K562 (cell line): ENCODE measurements at regions not wholly inside any gene's neighbourhood (a gene's known extent, or its start where the extent isn't known, plus 50 kb on each side); places are given as distances from the start of the nearest gene placed in this dataset.

Source experiments
- ATAC-seq: fragments of 200-7000 bp; cut with Tn5 transposase; 3 replicates; pipeline ENCODE4 v1.9.1; 2020; ENCODE audit warnings: moderate library complexity
- BruUV-seq: library from RNA; stranded (reverse); fragments of 400-500 nt; replicated peaks from 2 replicates; lab custom pipeline; 2021; lab: Mats Ljungman, UMichigan
- CTCF ChIA-PET: fragments of 300-600 bp; formaldehyde crosslinking; extraction: SDS; loops from one replicate; lab custom pipeline; 2021; ENCODE audit warnings: low intra/inter-chr PET ratio; lab: Yijun Ruan, JAX
- POLR2A ChIA-PET: fragments of 300-600, 350-650 bp; sonication (Branson Sonifier 250); formaldehyde crosslinking; extraction: SDS; loops from one replicate; lab custom pipeline; 2021; ENCODE audit warnings: antibody characterized with exemption, inconsistent platforms; lab: Yijun Ruan, JAX
- DNase-seq, 4 experiments: peaks; one replicate each; pipeline versions ENCODE4 v3.0.0 to v3.0.0-alpha.2; 2011 to 2018; ENCODE audit warnings: low spot score in 3 of 4, mixed read lengths in 3 of 4; ENCODE audit errors: extremely low read depth in 1 of 4
- FAIRE-seq: peaks from 2 replicates; lab custom pipeline; 2011; peaks lifted over from hg19 to GRCh38; lab: Jason Lieb, UNC
- H2AFZ ChIP-seq: 2 replicates; pipeline ENCODE4 v1.6.0; 2011; ENCODE audit warnings: low read depth, low read length, control low read depth, inconsistent platforms
- H3K27ac ChIP-seq: fragments of 200-600 bp; 3 replicates; pipeline ENCODE4 v1.8.0; 2011; ENCODE audit warnings: low read depth, mild to moderate bottlenecking, control low read depth, inconsistent platforms, low read length, moderate library complexity, mixed read lengths; ENCODE audit errors: extremely low read depth
- H3K27me3 ChIP-seq, 2 experiments: fragments of 300-600 bp in 1 of 2; 2 replicates in 1 of 2; 3 replicates in 1 of 2; pipeline versions ENCODE4 v1.6.0 to v1.8.0; 2011; ENCODE audit warnings: inconsistent platforms in 2 of 2, low read length in 2 of 2, mild to moderate bottlenecking in 1 of 2, mixed read lengths in 1 of 2, moderate library complexity in 1 of 2; ENCODE audit not compliant: control insufficient read depth in 2 of 2, insufficient read depth in 2 of 2
- H3K36me3 ChIP-seq: fragments of 300-600 bp; 3 replicates; pipeline ENCODE4 v1.8.0; 2011; ENCODE audit warnings: mild to moderate bottlenecking, low read length, inconsistent platforms; ENCODE audit not compliant: control insufficient read depth, insufficient read depth
- H3K4me1 ChIP-seq, 2 experiments: fragments of 200-600 bp in 1 of 2; replicated peaks in 1 of 2; 2 replicates in 1 of 2; 3 replicates in 1 of 2; pipeline versions ENCODE4 v1.5.1 to v1.8.0; 2011; ENCODE audit warnings: inconsistent platforms in 2 of 2, low read length in 2 of 2, mild to moderate bottlenecking in 1 of 2, mixed read lengths in 1 of 2, moderate library complexity in 1 of 2; ENCODE audit not compliant: control insufficient read depth in 2 of 2, insufficient read depth in 2 of 2
- H3K4me2 ChIP-seq: 2 replicates; pipeline ENCODE4 v1.6.1; 2011; ENCODE audit warnings: low read length, control low read depth, inconsistent platforms, mixed read lengths; ENCODE audit not compliant: insufficient read depth
- H3K4me3 ChIP-seq: fragments of 200-600 bp; sonication (generic), shearing (Covaris generic); 2 replicates; pipeline ENCODE4 v1.5.1; 2016; ENCODE audit warnings: control low read depth, inconsistent platforms
- H3K79me2 ChIP-seq: fragments of 200-600 bp; 3 replicates; pipeline ENCODE4 v1.8.0; 2011; ENCODE audit warnings: low read length, inconsistent platforms; ENCODE audit not compliant: control insufficient read depth, insufficient read depth
- H3K9ac ChIP-seq, 2 experiments: 2 replicates each; pipeline versions ENCODE4 v1.6.0 to v1.6.1; 2011; ENCODE audit warnings: low read depth in 2 of 2, low read length in 2 of 2, control low read depth in 1 of 2, inconsistent platforms in 1 of 2, mild to moderate bottlenecking in 1 of 2, mixed read lengths in 1 of 2; ENCODE audit not compliant: insufficient read depth in 1 of 2
- H3K9me1 ChIP-seq: one replicate; pipeline ENCODE4 v1.6.0; 2011; ENCODE audit warnings: inconsistent platforms, mild to moderate bottlenecking, low read length, moderate library complexity; ENCODE audit not compliant: control insufficient read depth, insufficient read depth
- H3K9me3 ChIP-seq: replicated peaks from 2 replicates; pipeline ENCODE4 v1.5.1; 2011; ENCODE audit warnings: low read depth, low read length, inconsistent platforms; ENCODE audit not compliant: control insufficient read depth, insufficient read depth
- H4K20me1 ChIP-seq: replicated peaks from 2 replicates; pipeline ENCODE4 v1.6.1; 2011; ENCODE audit warnings: low read length, inconsistent platforms, mixed read lengths; ENCODE audit not compliant: control insufficient read depth, insufficient read depth
- MTF1 ChIP-seq: fragments of 250-450 bp; sonication (Bioruptor Pico); IDR thresholded peaks from 2 replicates; pipeline ENCODE4 v1.9.0; 2021; ENCODE audit warnings: moderate library complexity, mild to moderate bottlenecking, inconsistent platforms, borderline replicate concordance
- PHB2 ChIP-seq: fragments of 450-650 bp; IDR thresholded peaks from 2 replicates; pipeline ENCODE4 v1.6.1; 2017; ENCODE audit warnings: low read depth
- PTRF ChIP-seq: fragments of 450-650 bp; IDR thresholded peaks from 2 replicates; pipeline ENCODE4 v1.6.1; 2016; ENCODE audit warnings: mild to moderate bottlenecking, missing genetic modification characterization, missing compliant biosample characterization
- ZNF212 ChIP-seq: fragments of 450-650 bp; formaldehyde crosslinking; IDR thresholded peaks from 2 replicates; pipeline ENCODE4 v1.4.0; 2020; ENCODE audit warnings: mild to moderate bottlenecking
- ZNF347 ChIP-seq: fragments of 450-650 bp; formaldehyde crosslinking; IDR thresholded peaks from 2 replicates; pipeline ENCODE4 v1.4.0; 2020; ENCODE audit warnings: low read depth, mild to moderate bottlenecking, moderate library complexity
- ZNF778 ChIP-seq: fragments of 450-650 bp; formaldehyde crosslinking; IDR thresholded peaks from 2 replicates; pipeline ENCODE4 v1.4.0; 2020; ENCODE audit warnings: mild to moderate bottlenecking, moderate library complexity
- ZZZ3 ChIP-seq: fragments of 450-650 bp; IDR thresholded peaks from 2 replicates; pipeline ENCODE4 v1.6.1; 2016; ENCODE audit warnings: antibody characterized with exemption, mild to moderate bottlenecking, moderate library complexity
- WGBS: fragments of 100-300 bp; shearing (Covaris generic); methylation state at CpG from one replicate; pipeline ENCODE4 v1.1.6; 2016; ENCODE audit warnings: low coverage, mixed read lengths; ENCODE audit not compliant: insufficient coverage; ENCODE audit errors: missing lambda C conversion rate; 5-methylcytosine and 5-hydroxymethylcytosine counted together
- in situ Hi-C: fragments of 300-500 bp; cut with MboI; formaldehyde crosslinking; loops from 4 replicates; pipeline ENCODE4 v1.15.0; 2018; ENCODE audit warnings: inconsistent platforms, mixed read lengths
- intact Hi-C: fragments of 100-400 bp; cut with micrococcal nuclease; formaldehyde crosslinking; loops from 2 replicates; pipeline ENCODE4 v1.14.2; 2022

- FAIRE-seq (no peak), DNase-seq (no peak), ATAC-seq (no peak)
- Histone ChIP-seq H3K4me2 (no peak overlapping the region), H3K79me2 (no peaks in the 10 kb centered on the region), H3K9me3 (0 out of 2 replicates have a peak, but pooled peaks cover 3% of the 10 kb centered on the region), H3K9ac (no peak overlapping the region), H3K36me3 (no peaks in the 10 kb centered on the region), H3K4me1 (no peaks in the 10 kb centered on the region), H2AFZ (no peak overlapping the region), H3K4me3 (no peak overlapping the region), H3K27ac (no peak overlapping the region), H4K20me1 (no peaks in the 10 kb centered on the region), H3K9me1 (no peaks in the 10 kb centered on the region), H3K27me3 (no peaks in the 10 kb centered on the region)
- in situ Hi-C loops: no loop called here
- TF ChIP-seq PTRF (tag) (no peak), MTF1 (CRISPR knock-in tag) (no peak)
- CTCF ChIA-PET: no interaction called here
- BruUV-seq: no TSS peak
- intact Hi-C loops: no loop called here
- POLR2A ChIA-PET: interaction anchor here (0.6 kb wide), 1 partner anchor 312 kb away, joined by 3 read pairs; no protein-coding TSS in a partner anchor
- under 1% methylated on average over 5 of the region's 5 CpGs for WGBS
Measured at GRCh38 chr3:34362910-34363309, 564.5 kb downstream of the PDCD6IP start.

GRCh38 chr3:34363881-34364280 is 565.5 kb downstream of the PDCD6IP start:
- intact Hi-C loops (no loop called here), in situ Hi-C loops (no loop called here)
- Histone ChIP-seq H3K27me3 (no peaks in the 10 kb centered on the region), H3K4me1 (no peaks in the 10 kb centered on the region), H3K9ac (no peak overlapping the region), H2AFZ (no peak overlapping the region), H3K9me3 (no peaks in the 10 kb centered on the region), H3K9me1 (no peaks in the 10 kb centered on the region), H3K4me2 (no peak overlapping the region), H4K20me1 (no peaks in the 10 kb centered on the region), H3K4me3 (no peak overlapping the region), H3K79me2 (no peaks in the 10 kb centered on the region), H3K27ac (no peak overlapping the region), H3K36me3 (no peaks in the 10 kb centered on the region)
- BruUV-seq: no TSS peak
- no peak for TF ChIP-seq ZNF212
- TF ChIP-seq ZZZ3: no peak
- no peak for TF ChIP-seq PHB2
- no peak for TF ChIP-seq ZNF778 (CRISPR knock-in tag)
- no peak for TF ChIP-seq ZNF347 (CRISPR knock-in tag)
- DNase-seq: no peak
- CTCF ChIA-PET: no interaction called here
- no peak for FAIRE-seq
- POLR2A ChIA-PET: no interaction called here
- ATAC-seq: no peak
